Esophagus (tissue), 2 donors: ENCODE measurements at regions not wholly inside any gene's neighbourhood (a gene's known extent, or its start where the extent isn't known, plus 50 kb on each side); places are given as distances from the start of the nearest gene placed in this dataset.
"Not testable (repeated sequence)": the region's sequence is repeated elsewhere in the genome, so short reads cannot be mapped to it uniquely, and the experiment has no call there.

Source experiments
- H3K27ac ChIP-seq, 2 donors: one replicate each; pipeline ENCODE4 v1.5.1; 2013; ENCODE audit warnings: low read depth in 2 of 2, mild to moderate bottlenecking in 2 of 2, inconsistent platforms in 1 of 2, low read length in 1 of 2, moderate library complexity in 1 of 2
- H3K27me3 ChIP-seq, 2 donors: one replicate each; pipeline ENCODE4 v1.6.1; 2013; ENCODE audit warnings: low read length in 2 of 2, control low read depth in 1 of 2, mild to moderate bottlenecking in 1 of 2; ENCODE audit not compliant: insufficient read depth in 2 of 2, control insufficient read depth in 1 of 2
- H3K36me3 ChIP-seq, 2 donors: one replicate each; pipeline ENCODE4 v1.6.1; 2013; ENCODE audit warnings: low read length in 1 of 2; ENCODE audit not compliant: control insufficient read depth in 2 of 2, insufficient read depth in 2 of 2
- H3K4me1 ChIP-seq, 2 donors: one replicate each; pipeline ENCODE4 v1.6.1; 2013; ENCODE audit warnings: low read length in 1 of 2; ENCODE audit not compliant: control insufficient read depth in 2 of 2, insufficient read depth in 2 of 2
- H3K4me3 ChIP-seq, 2 donors: one replicate each; pipeline ENCODE4 v1.5.1; 2013; ENCODE audit warnings: low read length in 2 of 2, mild to moderate bottlenecking in 2 of 2, low read depth in 1 of 2, moderate library complexity in 1 of 2
- H3K9me3 ChIP-seq, 2 donors: one replicate each; pipeline ENCODE4 v1.6.1; 2013; ENCODE audit warnings: mild to moderate bottlenecking in 2 of 2, low read depth in 1 of 2, low read length in 1 of 2, moderate library complexity in 1 of 2; ENCODE audit not compliant: control insufficient read depth in 2 of 2, insufficient read depth in 1 of 2
- WGBS, 2 donors: extraction: QIAGEN DNeasy Blood & Tissue Kit; methylation state at CpG; one replicate each; pipeline ENCODE4 v1.1.7; 2013; 5-methylcytosine and 5-hydroxymethylcytosine counted together
- donor health status: healthy with polysubstance abuse.
- donor health status: Bipolar disorder and iron deficiency.

- Histone ChIP-seq H3K4me1 (no peaks in the 10 kb centered on the region), H3K9me3 (no peaks in the 10 kb centered on the region), H3K4me3 (no peak overlapping the region), H3K27ac (no peak overlapping the region), H3K27me3 (no peaks in the 10 kb centered on the region), H3K36me3 (no peaks in the 10 kb centered on the region)
- WGBS, 2 donors, result 72 to 87% methylated on average over 9 of the region's 9 CpGs
Measured at GRCh38 chr4:186958726-186959350, 235.2 kb upstream of the FAT1 start.

- no peak overlapping the region for H3K4me3 ChIP-seq
- H3K27ac ChIP-seq, result no peak overlapping the region
- H3K9me3 ChIP-seq, result no peaks in the 10 kb centered on the region
- no peaks in the 10 kb centered on the region for H3K36me3 ChIP-seq
- H3K4me1 ChIP-seq, result no peaks in the 10 kb centered on the region
- no peaks in the 10 kb centered on the region for H3K27me3 ChIP-seq
- 57 to 64% methylated on average over 12 of the region's 12 CpGs for WGBS, 2 donors
Measured at GRCh38 chr4:186979961-186980745, 256.5 kb upstream of the FAT1 start.

- Histone ChIP-seq H3K27me3 (no peaks in the 10 kb centered on the region), H3K27ac (no peak overlapping the region), H3K4me3 (no peak overlapping the region), H3K36me3 (no peaks in the 10 kb centered on the region), H3K4me1 (no peaks in the 10 kb centered on the region), H3K9me3 (no peaks in the 10 kb centered on the region)
- WGBS, 2 donors, result 41 to 44% methylated on average over 2 of the region's 2 CpGs
Measured at GRCh38 chr4:186981161-186981560, 257.5 kb upstream of the FAT1 start.

- 88% methylated on average over 7 of the region's 7 CpGs for WGBS, 2 donors
- no peak overlapping the region for H3K27ac ChIP-seq
- H3K9me3 ChIP-seq, result no peaks in the 10 kb centered on the region
- H3K4me3 ChIP-seq, result no peak overlapping the region
- no peaks in the 10 kb centered on the region for H3K27me3 ChIP-seq
- no peaks in the 10 kb centered on the region for H3K36me3 ChIP-seq
- no peaks in the 10 kb centered on the region for H3K4me1 ChIP-seq
Measured at GRCh38 chr4:186982160-186982559, 258.5 kb upstream of the FAT1 start.

GRCh38 chr4:186984105-186984644, 260.5 kb upstream of the FAT1 start:
- Histone ChIP-seq H3K4me1 (no peaks in the 10 kb centered on the region), H3K27ac (no peak overlapping the region), H3K27me3 (no peaks in the 10 kb centered on the region), H3K36me3 (no peaks in the 10 kb centered on the region), H3K9me3 (no peaks in the 10 kb centered on the region), H3K4me3 (no peak overlapping the region)
- 76 to 85% methylated on average over 7 of the region's 7 CpGs for WGBS, 2 donors

- no peak overlapping the region for H3K27ac ChIP-seq
- no peak overlapping the region for H3K4me3 ChIP-seq
- 69 to 70% methylated on average over 3 of the region's 3 CpGs for WGBS, 2 donors
- H3K36me3 ChIP-seq, result no peaks in the 10 kb centered on the region
- H3K9me3 ChIP-seq, result no peaks in the 10 kb centered on the region
- no peaks in the 10 kb centered on the region for H3K4me1 ChIP-seq
- H3K27me3 ChIP-seq, result no peaks in the 10 kb centered on the region
Measured at GRCh38 chr4:186999686-187000085, 276.0 kb upstream of the FAT1 start.

GRCh38 chr4:187000281-187000680, 276.6 kb upstream of the FAT1 start:
- Histone ChIP-seq H3K36me3 (no peaks in the 10 kb centered on the region), H3K4me1 (no peaks in the 10 kb centered on the region), H3K4me3 (no peak overlapping the region), H3K9me3 (no peaks in the 10 kb centered on the region), H3K27me3 (no peaks in the 10 kb centered on the region), H3K27ac (no peak overlapping the region)
- 52% methylated on average over 2 of the region's 2 CpGs for WGBS, 2 donors

GRCh38 chr4:187002133-187002532, 278.5 kb upstream of the FAT1 start:
- not testable (repeated sequence) for H3K36me3 ChIP-seq, H3K27me3 ChIP-seq, H3K9me3 ChIP-seq, H3K27ac ChIP-seq, H3K4me3 ChIP-seq, H3K4me1 ChIP-seq
- WGBS, 2 donors, result 89 to 92% methylated on average over 6 of the region's 6 CpGs

- Histone ChIP-seq H3K4me1 (no peaks in the 10 kb centered on the region), H3K9me3 (no peaks in the 10 kb centered on the region), H3K36me3 (no peaks in the 10 kb centered on the region), H3K4me3 (no peak overlapping the region), H3K27me3 (no peaks in the 10 kb centered on the region), H3K27ac (no peak overlapping the region)
- 78 to 90% methylated on average over 2 of the region's 2 CpGs for WGBS, 2 donors
Measured at GRCh38 chr4:187004628-187005027, 281.0 kb upstream of the FAT1 start.

- WGBS, 2 donors, result 17 to 21% methylated on average over 3 of the region's 3 CpGs
Measured at GRCh38 chr4:187006189-187006618, 282.5 kb upstream of the FAT1 start.

More at GRCh38 chr4:187006189-187006618, 282.5 kb upstream of the FAT1 start:
- no peak overlapping the region for H3K4me3 ChIP-seq
- H3K27ac ChIP-seq, result no peak overlapping the region
- H3K4me1 ChIP-seq, result no peaks in the 10 kb centered on the region
- H3K36me3 ChIP-seq, result no peaks in the 10 kb centered on the region
- no peaks in the 10 kb centered on the region for H3K9me3 ChIP-seq
- H3K27me3 ChIP-seq, result no peaks in the 10 kb centered on the region
